OCI-LY3 (cell line): ENCODE measurements at regions not wholly inside any gene's neighbourhood (a gene's known extent, or its start where the extent isn't known, plus 50 kb on each side); places are given as distances from the start of the nearest gene placed in this dataset.

Experiments used
- H2AFZ ChIP-seq: fragments of 200-600, 300-600 bp; shearing (Covaris generic); 2 replicates; pipeline ENCODE4 v1.6.0; 2014; ENCODE audit warnings: antibody characterized with exemption, low read depth, low read length
- H3K27ac ChIP-seq: fragments of 200-600, 300-600 bp; sonication (generic); 2 replicates; pipeline ENCODE4 v1.5.1; 2014; ENCODE audit warnings: mild to moderate bottlenecking, low read length, moderate library complexity, mixed read lengths
- H3K27me3 ChIP-seq: fragments of 200-600, 300-600 bp; sonication (generic); 2 replicates; pipeline ENCODE4 v1.6.1; 2014; ENCODE audit warnings: low read depth, low read length, mixed read lengths
- H3K36me3 ChIP-seq: fragments of 200-600, 300-600 bp; sonication (generic); replicated peaks from 2 replicates; pipeline ENCODE3; 2014; ENCODE audit warnings: low read depth, low read length, mixed read lengths
- H3K4me1 ChIP-seq: fragments of 300-600, 200-600 bp; sonication (generic); 2 replicates; pipeline ENCODE4 v1.6.1; 2014; ENCODE audit warnings: low read length, mixed read lengths
- H3K4me2 ChIP-seq: fragments of 200-600, 300-600 bp; sonication (generic); 2 replicates; pipeline ENCODE4 v1.6.1; 2014; ENCODE audit warnings: low read length, mixed read lengths
- H3K4me3 ChIP-seq: fragments of 300-600, 200-600 bp; sonication (generic); 2 replicates; pipeline ENCODE4 v1.5.1; 2014; ENCODE audit warnings: antibody characterized with exemption, mild to moderate bottlenecking, low read length, moderate library complexity
- H3K79me2 ChIP-seq: fragments of 300-600, 200-600 bp; shearing (Covaris generic); 2 replicates; pipeline ENCODE4 v1.6.1; 2014; ENCODE audit warnings: mild to moderate bottlenecking, low read length, mixed read lengths
- H3K9ac ChIP-seq: fragments of 300-600, 200-600 bp; shearing (Covaris generic); 2 replicates; pipeline ENCODE4 v1.6.0; 2014; ENCODE audit warnings: mild to moderate bottlenecking, low read length, moderate library complexity
- H3K9me3 ChIP-seq: fragments of 200-600, 300-600 bp; shearing (Covaris generic); 2 replicates; pipeline ENCODE4 v1.6.1; 2014; ENCODE audit warnings: low read length, mixed read lengths; ENCODE audit not compliant: insufficient read depth
- H4K20me1 ChIP-seq: fragments of 200-600, 300-600 bp; sonication (generic); 2 replicates; pipeline ENCODE4 v1.6.1; 2016; ENCODE audit warnings: low read length, mixed read lengths; ENCODE audit not compliant: insufficient read depth
- EZH2phosphoT487 ChIP-seq: fragments of 200-600 bp; shearing (Covaris generic); IDR thresholded peaks from 2 replicates; pipeline ENCODE4 v1.6.1; 2018; ENCODE audit warnings: antibody characterized with exemption, mixed run types, low read depth
- TF ChIP-seq, protein P1 (sequence below): fragments of 200-600, 300-600 bp; sonication (generic); IDR thresholded peaks from 2 replicates; pipeline ENCODE4 v1.5.1; 2014; ENCODE audit warnings: antibody characterized with exemption, low read length, low read depth

DNA sequence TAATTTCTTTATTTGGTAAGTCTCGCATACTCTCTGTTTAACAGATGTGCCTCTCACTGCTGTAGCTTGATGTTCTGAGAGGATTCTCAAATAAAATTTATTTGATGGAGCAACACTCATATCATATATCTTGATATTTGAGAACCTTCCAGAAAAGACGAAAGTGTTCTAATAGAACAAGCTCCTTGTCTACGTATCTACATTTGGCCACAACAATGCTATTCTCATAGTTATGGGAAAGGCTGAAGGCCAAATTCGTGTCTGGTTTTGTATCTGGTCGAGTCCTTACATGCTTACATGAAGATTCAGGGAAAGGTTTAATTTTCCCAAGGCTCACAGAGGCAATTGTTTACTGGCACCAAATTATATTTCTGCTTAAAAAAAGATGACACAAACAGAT, 186.7 kb upstream of the SLC38A2 start:
- Histone ChIP-seq H3K4me1 (peaks cover 7% of the 10 kb centered on the region), H3K79me2 (no peaks in the 10 kb centered on the region), H3K4me3 (no peak overlapping the region), H4K20me1 (no peaks in the 10 kb centered on the region), H3K27me3 (no peaks in the 10 kb centered on the region), H2AFZ (no peak overlapping the region), H3K36me3 (peaks cover 4% of the 10 kb centered on the region), H3K27ac (no peak overlapping the region), H3K9me3 (no peaks in the 10 kb centered on the region), H3K4me2 (no peak overlapping the region), H3K9ac (no peak overlapping the region)
- TF ChIP-seq, protein P1, sequence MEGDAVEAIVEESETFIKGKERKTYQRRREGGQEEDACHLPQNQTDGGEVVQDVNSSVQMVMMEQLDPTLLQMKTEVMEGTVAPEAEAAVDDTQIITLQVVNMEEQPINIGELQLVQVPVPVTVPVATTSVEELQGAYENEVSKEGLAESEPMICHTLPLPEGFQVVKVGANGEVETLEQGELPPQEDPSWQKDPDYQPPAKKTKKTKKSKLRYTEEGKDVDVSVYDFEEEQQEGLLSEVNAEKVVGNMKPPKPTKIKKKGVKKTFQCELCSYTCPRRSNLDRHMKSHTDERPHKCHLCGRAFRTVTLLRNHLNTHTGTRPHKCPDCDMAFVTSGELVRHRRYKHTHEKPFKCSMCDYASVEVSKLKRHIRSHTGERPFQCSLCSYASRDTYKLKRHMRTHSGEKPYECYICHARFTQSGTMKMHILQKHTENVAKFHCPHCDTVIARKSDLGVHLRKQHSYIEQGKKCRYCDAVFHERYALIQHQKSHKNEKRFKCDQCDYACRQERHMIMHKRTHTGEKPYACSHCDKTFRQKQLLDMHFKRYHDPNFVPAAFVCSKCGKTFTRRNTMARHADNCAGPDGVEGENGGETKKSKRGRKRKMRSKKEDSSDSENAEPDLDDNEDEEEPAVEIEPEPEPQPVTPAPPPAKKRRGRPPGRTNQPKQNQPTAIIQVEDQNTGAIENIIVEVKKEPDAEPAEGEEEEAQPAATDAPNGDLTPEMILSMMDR, result no peak

DNA sequence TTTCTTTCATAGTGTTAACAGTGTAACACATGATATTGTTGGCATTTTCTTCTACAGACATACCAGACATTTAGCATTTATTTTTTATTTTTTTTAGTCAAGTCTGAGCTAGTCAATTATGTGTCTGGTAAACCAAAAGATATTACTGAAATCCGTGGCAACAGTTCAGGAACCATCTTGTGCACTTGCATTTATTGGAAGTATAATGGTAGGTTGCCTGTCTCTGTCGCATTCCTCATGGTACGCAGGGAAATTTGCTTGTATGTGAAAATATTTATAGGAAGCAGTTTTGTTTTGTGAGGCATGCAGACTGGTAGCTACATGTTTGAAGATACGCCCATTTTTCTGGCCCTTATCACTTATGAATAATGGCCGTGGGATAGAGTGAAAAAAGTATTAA, 186.1 kb upstream of the SLC38A2 start:
- H2AFZ ChIP-seq, result no peak overlapping the region
- peaks cover 7% of the 10 kb centered on the region for H3K4me1 ChIP-seq
- H3K27ac ChIP-seq, result no peak overlapping the region
- no peak overlapping the region for H3K9ac ChIP-seq
- no peak overlapping the region for H3K4me3 ChIP-seq
- H3K79me2 ChIP-seq, result no peaks in the 10 kb centered on the region
- H3K27me3 ChIP-seq, result no peaks in the 10 kb centered on the region
- TF ChIP-seq, protein P1, result no peak
- no peak for TF ChIP-seq EZH2phosphoT487
- H3K9me3 ChIP-seq, result no peaks in the 10 kb centered on the region
- peaks cover 4% of the 10 kb centered on the region for H3K36me3 ChIP-seq
- H4K20me1 ChIP-seq, result no peaks in the 10 kb centered on the region
- H3K4me2 ChIP-seq, result no peak overlapping the region

DNA sequence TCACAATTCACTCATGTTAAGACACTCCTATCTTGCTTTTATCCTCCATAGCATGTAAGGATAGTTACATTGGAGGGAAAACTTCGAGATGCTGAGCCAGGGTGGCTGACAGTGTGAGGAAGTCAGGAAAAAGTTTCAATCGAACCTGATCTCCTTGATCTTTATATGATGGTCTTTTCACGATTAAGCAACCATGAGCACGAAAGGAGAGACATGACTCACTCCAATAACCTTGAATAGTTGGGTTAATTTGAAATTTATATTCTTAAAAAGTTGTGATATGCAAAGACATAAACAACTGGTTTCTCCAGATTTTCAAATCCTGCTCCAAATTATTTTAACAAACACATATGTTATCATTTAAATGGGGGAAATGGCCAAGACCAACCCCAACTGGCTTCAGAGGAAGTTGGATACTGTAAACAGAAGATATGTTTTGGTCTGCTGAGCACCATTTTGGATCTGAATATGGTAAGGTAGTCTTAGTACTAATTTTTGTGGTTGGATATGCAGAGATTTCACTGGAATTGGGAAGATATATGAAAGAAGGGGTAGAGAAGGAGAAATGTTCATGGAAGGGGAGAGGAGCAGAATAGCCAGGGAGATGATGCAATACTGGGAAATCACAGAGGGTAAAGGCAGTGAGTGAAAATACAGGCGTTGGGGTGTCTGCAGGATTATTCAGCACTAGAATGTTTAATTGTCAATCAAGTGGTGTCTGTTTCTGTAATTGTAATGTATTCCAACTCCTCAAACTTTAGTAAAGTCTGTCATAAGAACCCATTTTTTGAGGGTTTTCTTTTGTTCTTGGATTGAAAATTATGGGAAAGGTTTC, 185.2 kb upstream of the SLC38A2 start:
- Histone ChIP-seq H3K36me3 (peaks cover 4% of the 10 kb centered on the region), H3K4me2 (no peak overlapping the region), H4K20me1 (no peaks in the 10 kb centered on the region), H3K27ac (no peak overlapping the region), H3K9me3 (no peaks in the 10 kb centered on the region), H3K4me1 (peaks cover 7% of the 10 kb centered on the region), H3K27me3 (no peaks in the 10 kb centered on the region), H3K79me2 (no peaks in the 10 kb centered on the region), H3K9ac (no peak overlapping the region), H2AFZ (no peak overlapping the region), H3K4me3 (no peak overlapping the region)
- no peak for TF ChIP-seq EZH2phosphoT487
- TF ChIP-seq, protein P1, result no peak

DNA sequence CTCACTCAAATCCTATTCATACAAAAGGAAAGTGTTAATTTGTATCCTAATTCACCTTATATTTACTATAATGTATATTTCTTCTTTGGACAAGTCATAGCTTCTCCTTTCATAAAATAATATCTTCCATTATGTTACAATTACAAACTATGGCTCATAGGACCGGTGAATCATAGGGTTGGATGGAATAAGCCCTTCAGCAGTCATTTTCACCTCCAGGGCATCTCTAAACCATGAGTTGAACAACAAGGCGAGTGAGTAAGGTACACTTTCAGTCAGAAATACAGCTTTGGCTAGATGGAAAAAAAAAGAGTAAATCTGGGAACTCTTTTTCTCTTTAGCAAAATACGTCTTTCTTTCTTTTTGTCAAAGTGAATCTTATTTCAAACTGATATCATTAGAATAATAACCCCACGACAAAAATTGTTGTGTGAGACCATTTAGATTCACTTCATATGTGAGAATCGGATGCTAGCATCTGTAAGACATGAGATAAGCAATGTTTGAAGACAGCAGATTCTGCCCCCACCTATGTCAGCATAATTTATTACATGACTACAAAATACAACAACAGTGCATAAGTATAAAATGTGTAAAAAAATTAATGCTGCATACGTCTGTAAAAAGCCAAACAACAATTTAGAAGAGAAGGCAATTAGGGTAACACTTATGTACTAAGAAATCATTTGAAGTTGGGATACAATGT, 184.4 kb upstream of the SLC38A2 start:
- TF ChIP-seq, protein P1, result no peak
- TF ChIP-seq EZH2phosphoT487, result no peak
- Histone ChIP-seq H3K27me3 (no peaks in the 10 kb centered on the region), H3K4me2 (no peak overlapping the region), H3K9ac (no peak overlapping the region), H2AFZ (no peak overlapping the region), H3K27ac (no peak overlapping the region), H3K4me3 (no peak overlapping the region), H3K9me3 (no peaks in the 10 kb centered on the region), H4K20me1 (no peaks in the 10 kb centered on the region), H3K36me3 (peaks cover 4% of the 10 kb centered on the region), H3K4me1 (peaks cover 7% of the 10 kb centered on the region), H3K79me2 (no peaks in the 10 kb centered on the region)
